ENCODE measurements at regions not wholly inside any gene's neighbourhood (a gene's known extent, or its start where the extent isn't known, plus 50 kb on each side); places are given as distances from the start of the nearest gene placed in this dataset.
A peak's percentile ranks its signal among the peaks of the same experiment; 100 is the strongest.
"Not testable (repeated sequence)": the region's sequence is repeated elsewhere in the genome, so short reads cannot be mapped to it uniquely, and the experiment has no call there.

- TF ChIP-seq CTCF (conservative IDR thresholded peaks at IDR 0.05; ENCODE audit: low read length) (no peak), EZH2phosphoT487 (IDR thresholded peaks at IDR 0.05; ENCODE audit: borderline replicate concordance) (no peak)
- Histone ChIP-seq H3K9me2 (replicated peaks; ENCODE audit: low read depth, low read length) (no peaks in the 10 kb centered on the region), H3K4me2 (ENCODE audit: low read depth, low read length, poor library complexity, severe bottlenecking) (no peak overlapping the region), H4K20me1 (ENCODE audit: insufficient read depth, low read length, poor library complexity, severe bottlenecking) (no peaks in the 10 kb centered on the region), H3F3A (ENCODE audit: low read depth) (no peaks in the 10 kb centered on the region), H3K79me2 (ENCODE audit: insufficient read depth, low read length) (no peaks in the 10 kb centered on the region), H3K36me3 (ENCODE audit: insufficient read depth, low read length) (no peaks in the 10 kb centered on the region), H3K9me3 (ENCODE audit: insufficient read depth, low read depth, low read length) (no peaks in the 10 kb centered on the region), H3K4me3 (ENCODE audit: low read length, poor library complexity, severe bottlenecking) (no peak overlapping the region), H3K27me3 (ENCODE audit: insufficient read depth, low read length, poor library complexity, severe bottlenecking) (no peaks in the 10 kb centered on the region), H3K9ac (ENCODE audit: low read depth, low read length, poor library complexity, severe bottlenecking) (no peak overlapping the region), H3K4me1 (ENCODE audit: insufficient read depth, low read length, poor library complexity, severe bottlenecking) (no peaks in the 10 kb centered on the region), H2AFZ (ENCODE audit: low read length) (peak overlapping the region; percentile 27; the same call in 1 of the 2 replicates)
Measured at GRCh38 chr10:57336341-57336740, 931.4 kb downstream of the IPMK start.

- H3K9me2 ChIP-seq (replicated peaks; ENCODE audit: low read depth, low read length) = no peaks in the 10 kb centered on the region
- H3K4me1 ChIP-seq (ENCODE audit: insufficient read depth, low read length, poor library complexity, severe bottlenecking) = no peaks in the 10 kb centered on the region
- no peak overlapping the region for H2AFZ ChIP-seq (ENCODE audit: low read length)
Measured at GRCh38 chr10:57334523-57334922, 933.2 kb downstream of the IPMK start.

GRCh38 chr10:57333880-57334279, 933.8 kb downstream of the IPMK start:
- Histone ChIP-seq H3K4me3 (ENCODE audit: low read length, poor library complexity, severe bottlenecking) (no peak overlapping the region), H3K9me2 (replicated peaks; ENCODE audit: low read depth, low read length) (no peaks in the 10 kb centered on the region), H3K79me2 (ENCODE audit: insufficient read depth, low read length) (no peaks in the 10 kb centered on the region), H3K9ac (ENCODE audit: low read depth, low read length, poor library complexity, severe bottlenecking) (no peak overlapping the region), H3K9me3 (ENCODE audit: insufficient read depth, low read depth, low read length) (no peaks in the 10 kb centered on the region), H3F3A (ENCODE audit: low read depth) (no peaks in the 10 kb centered on the region), H3K36me3 (ENCODE audit: insufficient read depth, low read length) (no peaks in the 10 kb centered on the region), H3K27me3 (ENCODE audit: insufficient read depth, low read length, poor library complexity, severe bottlenecking) (no peaks in the 10 kb centered on the region), H2AFZ (ENCODE audit: low read length) (no peak overlapping the region), H3K4me2 (ENCODE audit: low read depth, low read length, poor library complexity, severe bottlenecking) (no peak overlapping the region), H4K20me1 (ENCODE audit: insufficient read depth, low read length, poor library complexity, severe bottlenecking) (no peaks in the 10 kb centered on the region), H3K4me1 (ENCODE audit: insufficient read depth, low read length, poor library complexity, severe bottlenecking) (no peaks in the 10 kb centered on the region)
- TF ChIP-seq EZH2phosphoT487 (IDR thresholded peaks at IDR 0.05; ENCODE audit: borderline replicate concordance) = no peak
- TF ChIP-seq CTCF (conservative IDR thresholded peaks at IDR 0.05; ENCODE audit: low read length) = peak; percentile 20; the same call in 1 of the 2 replicates

More at GRCh38 chr10:57334523-57334922, 933.2 kb downstream of the IPMK start:
- H4K20me1 ChIP-seq (ENCODE audit: insufficient read depth, low read length, poor library complexity, severe bottlenecking) = no peaks in the 10 kb centered on the region
- H3K36me3 ChIP-seq (ENCODE audit: insufficient read depth, low read length) = no peaks in the 10 kb centered on the region
- H3K9ac ChIP-seq (ENCODE audit: low read depth, low read length, poor library complexity, severe bottlenecking) = no peak overlapping the region
- H3K4me3 ChIP-seq (ENCODE audit: low read length, poor library complexity, severe bottlenecking) = no peak overlapping the region
- H3K79me2 ChIP-seq (ENCODE audit: insufficient read depth, low read length) = no peaks in the 10 kb centered on the region
- no peak overlapping the region for H3K4me2 ChIP-seq (ENCODE audit: low read depth, low read length, poor library complexity, severe bottlenecking)
- H3K27me3 ChIP-seq (ENCODE audit: insufficient read depth, low read length, poor library complexity, severe bottlenecking) = no peaks in the 10 kb centered on the region
- H3F3A ChIP-seq (ENCODE audit: low read depth) = no peaks in the 10 kb centered on the region
- TF ChIP-seq CTCF (conservative IDR thresholded peaks at IDR 0.05; ENCODE audit: low read length) = no peak
- TF ChIP-seq EZH2phosphoT487 (IDR thresholded peaks at IDR 0.05; ENCODE audit: borderline replicate concordance) = no peak
- H3K9me3 ChIP-seq (ENCODE audit: insufficient read depth, low read depth, low read length) = no peaks in the 10 kb centered on the region

GRCh38 chr10:57321400-57321854, 946.3 kb downstream of the IPMK start:
- not testable (repeated sequence) for H3K4me3 ChIP-seq (ENCODE audit: low read length, poor library complexity, severe bottlenecking); H3K4me1 ChIP-seq (ENCODE audit: insufficient read depth, low read length, poor library complexity, severe bottlenecking); H3K36me3 ChIP-seq (ENCODE audit: insufficient read depth, low read length); H3K27me3 ChIP-seq (ENCODE audit: insufficient read depth, low read length, poor library complexity, severe bottlenecking); H3F3A ChIP-seq (ENCODE audit: low read depth); H2AFZ ChIP-seq (ENCODE audit: low read length); H3K9ac ChIP-seq (ENCODE audit: low read depth, low read length, poor library complexity, severe bottlenecking); H3K79me2 ChIP-seq (ENCODE audit: insufficient read depth, low read length); H4K20me1 ChIP-seq (ENCODE audit: insufficient read depth, low read length, poor library complexity, severe bottlenecking); H3K4me2 ChIP-seq (ENCODE audit: low read depth, low read length, poor library complexity, severe bottlenecking); H3K9me3 ChIP-seq (ENCODE audit: insufficient read depth, low read depth, low read length); H3K9me2 ChIP-seq (replicated peaks; ENCODE audit: low read depth, low read length)
